ENCODE measurements at regions not wholly inside any gene's neighbourhood (a gene's known extent, or its start where the extent isn't known, plus 50 kb on each side); places are given as distances from the start of the nearest gene placed in this dataset.
"Not testable (repeated sequence)": the region's sequence is repeated elsewhere in the genome, so short reads cannot be mapped to it uniquely, and the experiment has no call there.

DNA sequence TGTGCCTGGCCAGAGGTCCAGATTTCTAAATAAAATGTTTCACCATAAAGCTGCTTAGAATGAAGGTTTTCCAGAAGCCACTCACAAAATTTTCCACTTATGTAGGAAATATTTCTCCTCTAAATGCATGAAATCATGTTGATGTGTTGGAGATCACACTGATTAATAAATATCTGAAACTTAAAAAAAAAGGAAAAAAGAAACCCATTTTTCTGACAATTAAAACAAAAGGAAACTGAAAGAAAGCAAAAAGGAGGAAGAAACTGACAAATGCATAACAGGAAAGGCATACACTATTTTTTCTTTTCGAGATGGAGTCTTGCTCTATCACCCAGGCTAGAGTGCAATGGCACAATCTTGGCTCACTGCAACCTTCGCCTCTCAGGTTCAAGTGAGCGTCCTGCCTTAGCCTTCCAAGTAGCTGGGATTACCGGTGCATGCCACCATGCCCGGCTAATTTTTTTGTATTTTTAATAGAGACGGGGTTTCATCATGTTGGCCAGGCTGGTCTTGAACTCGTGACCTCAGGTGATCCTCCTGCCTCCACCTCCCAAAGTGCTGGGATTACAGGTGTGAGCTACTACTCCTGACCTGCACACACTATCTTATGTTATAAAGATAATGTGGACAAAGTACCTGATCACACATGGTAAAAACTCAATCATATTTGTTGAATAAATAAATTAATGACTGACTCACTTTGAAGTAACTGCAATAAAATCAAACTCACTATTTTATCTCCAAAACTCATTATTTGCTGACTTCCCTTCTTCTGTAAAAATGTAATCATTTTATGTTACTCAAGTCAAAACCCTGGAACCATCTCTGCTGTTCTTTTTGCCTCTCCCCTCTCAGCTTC is 149.8 kb upstream of the NR5A2 start:
- DNase-seq = no peak

DNA sequence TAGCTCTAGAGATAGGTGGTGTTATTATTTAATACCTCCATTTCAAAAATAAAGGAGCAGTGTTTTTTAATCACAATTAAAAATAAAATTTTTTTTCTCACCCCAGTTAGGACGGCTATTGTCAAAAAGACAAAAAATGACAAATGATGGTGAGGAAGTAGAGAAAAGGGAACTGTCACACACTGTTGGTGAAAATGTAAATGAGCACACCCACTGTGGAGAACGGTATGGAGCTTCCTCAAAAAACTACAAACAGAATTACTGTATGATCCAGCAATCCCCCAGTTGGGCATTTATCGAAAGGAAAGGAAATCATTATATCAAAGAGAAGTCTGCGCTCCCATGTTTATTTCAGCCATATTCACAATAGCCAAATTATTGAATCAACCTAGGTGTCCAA is 148.7 kb upstream of the NR5A2 start:
- no peak for DNase-seq

DNA sequence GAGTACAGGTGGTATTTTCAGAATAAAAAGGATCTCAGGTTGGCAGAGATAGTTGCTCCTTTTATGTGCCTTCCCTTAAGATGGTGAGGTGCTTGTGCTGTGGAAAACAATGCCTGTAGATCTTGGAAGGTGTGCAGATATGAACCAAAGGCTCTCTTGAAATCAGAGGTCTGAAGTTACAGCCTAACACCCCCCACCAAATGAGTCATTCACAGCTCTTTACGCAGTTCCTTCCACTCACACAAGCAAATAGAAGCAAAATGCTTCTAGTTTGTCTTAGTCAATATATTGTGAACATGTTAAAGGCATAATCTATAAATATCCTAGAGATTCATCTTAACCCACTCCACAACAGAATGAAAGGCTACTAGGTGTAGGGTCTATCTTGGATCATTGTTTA is 128.9 kb upstream of the NR5A2 start:
- no peak for DNase-seq

DNA sequence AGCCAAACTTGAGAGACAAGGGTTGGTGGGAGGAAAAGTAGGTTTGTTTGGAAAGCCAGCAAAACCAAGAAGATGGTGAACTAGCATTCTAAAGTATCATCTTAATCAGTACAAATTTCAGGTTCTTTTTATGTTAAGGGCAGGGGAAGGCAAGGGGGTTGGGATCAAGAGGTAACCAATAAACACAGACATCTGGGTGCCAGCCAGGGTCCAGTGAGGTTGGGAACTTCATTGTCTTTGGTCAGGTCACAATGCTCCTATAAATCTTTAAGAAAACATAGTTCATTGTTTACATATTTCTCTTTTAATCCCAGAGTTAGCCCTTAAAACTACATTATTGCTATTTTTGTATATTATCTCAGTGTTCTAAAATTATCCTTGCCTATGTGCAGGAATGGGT is 126.2 kb upstream of the NR5A2 start:
- no peak for DNase-seq

DNA sequence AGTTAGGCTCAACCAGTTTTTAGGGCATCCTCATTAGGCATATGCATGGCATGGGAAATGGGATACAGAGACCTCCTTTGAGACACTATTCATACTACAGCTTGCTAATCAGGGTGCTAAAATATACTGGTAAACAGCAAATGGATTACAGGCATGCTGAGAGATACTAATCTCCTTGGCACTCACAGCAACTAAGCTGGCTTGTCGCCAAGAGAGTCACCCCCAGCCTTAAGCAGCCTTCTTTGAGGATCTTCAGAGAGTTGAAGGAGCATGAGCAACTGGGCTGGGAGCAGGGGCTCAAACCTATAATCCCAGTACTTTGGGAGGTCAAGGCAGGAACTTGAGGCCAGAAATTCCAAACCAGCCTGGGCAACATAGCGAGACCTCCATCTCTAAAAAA is 120.1 kb upstream of the NR5A2 start:
- DNase-seq = no peak

DNA sequence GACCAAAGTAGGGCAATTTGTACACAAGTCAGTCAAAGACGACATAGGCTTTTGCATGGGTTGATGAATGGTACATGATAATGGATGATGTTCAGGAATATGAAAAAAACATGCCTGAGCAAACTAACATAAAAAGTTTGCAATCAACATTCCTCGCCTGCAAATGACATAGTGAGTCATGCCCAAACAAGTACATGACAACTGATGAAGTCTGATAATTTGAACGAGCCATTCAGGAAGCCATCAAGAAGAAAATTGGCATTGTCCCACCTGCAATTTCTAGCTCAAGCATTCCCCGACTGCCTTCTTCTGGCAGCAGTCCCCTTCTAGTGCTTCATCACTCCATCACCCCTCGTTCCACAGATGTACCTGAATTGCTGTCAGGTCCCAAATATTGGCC is 118.4 kb upstream of the NR5A2 start:
- DNase-seq = no peak

DNA sequence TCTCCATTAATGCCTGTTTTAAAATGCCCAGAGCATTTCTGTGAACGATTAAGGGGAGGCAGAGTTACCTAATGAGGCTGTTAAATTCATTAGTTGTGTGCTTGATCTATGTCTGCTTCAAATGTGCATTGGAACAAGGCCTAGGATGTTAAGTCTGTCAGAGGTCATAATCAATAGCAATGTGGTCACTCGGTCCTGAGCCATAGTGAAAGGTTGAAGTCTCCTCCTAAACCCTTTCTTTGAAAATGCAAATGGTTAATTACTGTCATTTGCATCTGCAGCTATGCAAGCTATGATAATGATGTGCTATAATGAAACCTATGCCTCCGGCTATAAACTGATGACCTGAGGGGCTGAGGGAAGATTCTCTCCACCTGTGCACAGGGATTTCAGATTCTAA is 114.2 kb upstream of the NR5A2 start:
- no peak for DNase-seq

DNA sequence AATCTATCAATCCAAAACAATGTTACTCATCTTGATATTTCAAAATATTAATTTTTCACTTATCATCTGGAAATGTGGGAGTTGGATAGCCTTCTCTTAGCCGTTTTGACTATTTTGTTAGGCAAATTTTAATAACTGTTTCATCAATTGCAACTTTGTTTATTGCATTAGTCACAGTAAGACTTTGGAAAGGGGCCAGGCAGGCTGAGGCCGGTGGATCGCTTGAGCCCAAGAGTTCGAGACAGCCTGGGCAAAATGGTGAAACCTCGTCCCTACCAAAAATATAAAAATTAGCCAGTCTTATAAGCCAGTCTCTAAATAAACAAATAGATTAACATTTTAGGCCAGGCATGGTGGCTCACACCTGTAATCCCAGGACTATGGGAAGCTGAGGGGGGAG is 113.0 kb upstream of the NR5A2 start:
- no peak for DNase-seq

DNA sequence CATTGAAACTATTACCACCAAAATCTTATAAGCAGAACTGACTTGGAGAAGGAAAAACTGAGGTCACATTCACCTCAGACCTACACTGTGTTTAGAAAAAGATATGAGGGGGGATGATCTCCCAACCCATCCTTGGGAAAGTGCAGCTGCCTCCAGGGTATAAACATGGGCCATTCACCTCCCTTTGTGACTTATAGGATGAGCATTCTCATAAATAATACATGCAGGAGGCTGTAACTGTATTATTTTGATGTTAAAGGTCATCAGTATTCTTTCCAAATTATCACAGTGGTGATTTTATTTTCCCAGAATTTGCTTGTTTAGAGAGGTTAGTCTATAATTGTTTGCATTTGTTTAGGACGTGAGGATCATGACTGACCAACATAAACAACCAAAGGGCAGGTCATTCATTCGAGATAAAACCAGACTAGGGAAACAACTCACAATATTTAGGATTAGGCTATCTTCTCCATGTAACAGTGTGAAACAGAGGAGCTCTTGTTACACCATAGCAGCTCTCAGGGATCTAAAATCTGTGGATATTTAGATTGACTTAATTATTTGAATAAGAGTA is 109.2 kb upstream of the NR5A2 start:
- DNase-seq = no peak

DNA sequence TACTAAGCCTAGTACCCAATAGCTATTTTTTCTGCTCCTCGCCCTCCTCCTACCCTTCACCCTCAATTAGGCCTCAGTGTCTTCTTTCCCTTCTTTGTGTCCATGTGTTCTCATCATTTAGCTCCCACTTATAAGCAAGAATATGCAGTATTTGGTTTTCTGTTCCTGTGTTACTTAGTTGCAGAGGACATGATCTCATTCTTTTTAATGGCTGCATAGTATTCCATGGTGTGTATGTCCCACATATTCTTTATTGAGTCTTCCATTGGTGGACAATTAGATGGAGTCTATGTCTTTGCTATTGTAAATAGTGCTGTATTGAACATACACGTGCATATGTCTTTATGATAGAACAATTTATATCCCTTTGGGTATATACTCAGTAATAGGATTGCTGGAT is 106.9 kb upstream of the NR5A2 start:
- no peak for DNase-seq

DNA sequence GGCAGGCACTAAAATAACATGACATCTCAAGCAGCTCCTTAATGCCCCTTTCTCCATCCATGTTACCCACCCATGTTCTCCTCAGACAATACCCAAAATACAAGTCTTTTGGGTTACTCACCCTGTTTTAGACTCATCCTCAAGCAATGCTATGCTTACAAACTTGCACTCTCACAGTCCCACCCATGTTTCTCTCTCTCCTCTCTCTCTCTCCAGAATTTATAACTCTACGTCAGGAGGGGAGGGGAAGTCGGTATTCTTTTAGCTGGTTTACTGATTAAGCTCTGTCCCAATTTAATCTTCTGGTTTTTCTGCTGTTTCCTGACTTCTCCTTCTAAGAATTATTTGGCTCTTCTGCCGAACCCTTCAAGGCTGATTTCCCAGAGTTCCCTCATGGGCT is 98.0 kb upstream of the NR5A2 start:
- no peak for DNase-seq

DNA sequence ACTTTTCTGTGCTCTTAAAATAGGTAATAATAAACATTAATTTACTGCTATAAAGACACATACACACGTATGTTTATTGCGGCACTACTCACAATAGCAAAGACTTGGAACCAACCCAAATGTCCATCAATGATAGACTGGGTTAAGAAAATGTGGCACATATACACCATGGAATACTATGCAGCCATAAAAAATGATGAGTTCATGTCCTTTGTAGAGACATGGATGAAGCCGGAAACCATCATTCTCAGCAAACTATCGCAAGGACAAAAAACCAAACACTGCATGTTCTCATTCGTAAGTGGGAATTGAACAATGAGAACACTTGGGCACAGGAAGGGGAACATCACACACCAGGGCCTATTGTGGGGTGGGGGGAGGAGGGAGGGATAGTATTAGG is 97.4 kb upstream of the NR5A2 start:
- DNase-seq = not testable (repeated sequence)

DNA sequence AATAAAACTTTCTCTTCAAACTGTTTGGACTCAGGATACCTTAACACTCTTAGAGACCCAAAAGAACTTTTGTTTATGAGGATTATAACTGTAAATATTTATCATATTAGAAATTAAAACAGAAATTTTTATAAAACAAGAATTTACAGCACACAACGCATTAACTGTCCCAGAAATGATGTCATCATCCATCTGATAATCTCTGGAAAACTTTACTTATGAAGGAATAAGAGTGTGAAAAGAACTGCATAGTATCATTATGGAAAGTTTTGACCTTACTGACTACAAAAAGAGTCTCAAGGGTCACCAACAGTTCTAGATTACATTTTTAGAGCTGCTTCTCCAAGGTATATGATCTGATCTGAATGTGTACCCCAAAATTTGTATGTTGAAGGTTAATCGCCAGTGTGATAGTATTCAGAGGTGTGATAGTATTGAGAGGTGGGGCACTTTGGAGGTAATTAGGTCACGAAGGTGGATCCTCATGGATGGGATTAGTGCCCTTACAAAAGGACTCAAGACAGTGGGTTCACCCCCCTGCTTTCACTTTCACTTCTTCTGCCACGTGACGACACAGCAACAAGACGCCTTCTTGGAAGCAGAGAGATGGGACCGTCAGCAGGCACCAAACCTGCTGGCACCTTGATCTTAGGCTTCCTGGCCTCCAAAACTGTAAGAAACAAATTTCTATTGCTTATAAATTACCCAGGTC is 95.7 kb upstream of the NR5A2 start:
- DNase-seq = no peak

DNA sequence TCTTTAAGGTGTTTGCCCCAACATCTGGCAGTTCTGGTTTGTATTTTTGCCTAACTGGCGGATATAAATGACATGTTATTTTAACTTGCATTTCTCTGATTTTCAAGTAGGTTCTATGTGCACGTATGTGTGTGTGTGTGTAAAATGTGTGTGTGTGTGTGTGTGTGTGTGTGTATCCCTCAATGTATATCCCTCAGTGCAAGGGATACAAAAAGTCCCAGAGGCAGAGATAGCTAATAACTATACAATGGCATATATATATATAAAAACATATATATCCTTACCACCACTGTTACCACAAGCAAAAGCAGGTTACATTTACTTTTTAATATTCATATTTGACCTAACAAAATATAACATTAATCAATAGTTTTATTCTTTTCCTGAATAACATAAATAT is 95.0 kb upstream of the NR5A2 start:
- no peak for DNase-seq

DNA sequence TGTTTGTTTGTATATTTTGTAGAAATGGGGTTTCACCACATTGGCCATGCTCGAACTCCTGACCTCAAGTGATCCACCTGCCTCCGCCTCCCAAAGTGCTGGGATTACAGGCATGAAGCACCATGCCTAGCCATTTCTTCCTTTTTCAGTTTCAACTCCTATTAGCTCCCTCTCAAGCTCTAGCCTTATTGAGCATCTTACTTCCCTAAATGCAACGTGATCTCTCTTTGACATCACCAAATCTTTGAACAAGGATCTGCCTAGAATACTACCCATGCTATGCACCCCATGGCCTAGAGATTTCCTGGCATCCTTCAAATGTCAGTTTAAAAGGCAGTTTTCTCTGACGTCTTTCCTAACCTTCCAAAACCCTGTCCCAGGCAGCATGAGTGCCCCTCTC is 91.1 kb upstream of the NR5A2 start:
- no peak for DNase-seq

DNA sequence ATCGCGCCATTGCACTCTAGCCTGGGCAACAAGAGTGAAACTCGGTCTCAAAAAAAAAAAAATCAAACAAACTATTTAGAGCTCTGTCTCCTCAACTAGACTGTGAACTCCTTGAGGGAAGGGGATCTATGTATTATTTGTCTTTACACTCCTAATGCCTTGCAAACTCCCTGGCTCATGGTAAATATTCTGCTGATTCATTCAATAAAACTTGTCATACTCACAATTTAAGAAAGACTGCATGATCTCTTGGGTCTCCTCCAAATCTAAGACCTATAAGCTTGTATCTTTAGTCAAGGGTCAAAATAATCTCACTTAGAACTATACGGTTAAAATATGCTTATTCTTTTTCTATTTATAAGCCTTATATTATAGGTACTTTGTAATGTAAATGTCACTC is 90.3 kb upstream of the NR5A2 start:
- DNase-seq = no peak

DNA sequence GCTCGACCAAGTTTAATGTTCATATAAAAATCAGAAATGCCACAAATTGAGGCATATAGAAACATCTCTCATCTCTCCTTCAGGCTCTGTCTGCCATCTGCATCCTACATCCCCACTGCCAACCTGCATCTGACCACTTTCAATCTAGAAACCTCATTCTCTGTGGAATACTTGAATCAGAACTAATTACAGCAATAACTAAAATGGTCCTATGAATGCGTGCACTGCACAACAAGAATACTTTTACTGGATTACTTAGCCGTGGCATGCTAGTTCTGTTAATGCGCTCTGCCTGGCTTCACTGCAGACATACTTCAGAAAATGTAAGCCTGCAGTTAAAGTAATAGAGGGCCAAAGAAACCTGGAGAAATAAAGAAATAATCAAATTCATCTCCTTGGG is 89.8 kb upstream of the NR5A2 start:
- DNase-seq = no peak

DNA sequence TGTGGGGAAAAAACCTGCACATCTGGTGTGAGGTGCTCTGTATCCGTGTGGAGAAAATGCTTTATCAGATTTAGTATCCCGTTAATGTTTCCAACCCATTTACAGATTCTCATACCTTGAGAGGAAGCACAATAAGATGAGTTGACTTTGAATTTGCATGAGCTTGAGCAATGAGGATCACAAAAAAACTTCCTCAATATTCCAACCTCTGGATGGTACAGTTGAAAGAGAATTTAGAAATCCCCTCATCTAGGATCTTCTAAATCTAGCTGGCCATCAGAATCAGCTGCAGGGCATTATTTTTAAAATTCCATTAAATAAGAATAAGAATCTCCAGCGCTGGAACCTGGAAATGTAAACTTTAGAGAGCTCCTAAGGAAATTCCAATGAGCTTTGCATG is 82.5 kb upstream of the NR5A2 start:
- DNase-seq = no peak

DNA sequence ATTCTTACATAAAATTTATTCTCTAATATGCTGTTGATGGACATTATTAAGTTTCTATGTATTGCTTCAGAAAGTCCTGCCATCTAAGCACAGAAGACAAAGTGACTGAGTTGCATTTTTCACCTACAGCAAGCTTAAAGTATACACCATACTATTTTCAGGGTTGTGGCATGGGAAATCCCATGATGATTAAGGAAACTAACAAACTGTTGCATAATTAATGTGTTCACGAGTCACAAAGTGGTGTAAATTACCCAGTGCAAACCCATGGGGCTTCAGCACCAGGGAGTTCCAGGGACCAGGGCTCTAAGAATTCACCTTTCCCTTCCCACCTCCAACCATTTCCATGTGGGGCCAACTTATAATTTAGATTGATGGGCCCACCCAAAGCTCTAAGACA is 81.9 kb upstream of the NR5A2 start:
- no peak for DNase-seq

DNA sequence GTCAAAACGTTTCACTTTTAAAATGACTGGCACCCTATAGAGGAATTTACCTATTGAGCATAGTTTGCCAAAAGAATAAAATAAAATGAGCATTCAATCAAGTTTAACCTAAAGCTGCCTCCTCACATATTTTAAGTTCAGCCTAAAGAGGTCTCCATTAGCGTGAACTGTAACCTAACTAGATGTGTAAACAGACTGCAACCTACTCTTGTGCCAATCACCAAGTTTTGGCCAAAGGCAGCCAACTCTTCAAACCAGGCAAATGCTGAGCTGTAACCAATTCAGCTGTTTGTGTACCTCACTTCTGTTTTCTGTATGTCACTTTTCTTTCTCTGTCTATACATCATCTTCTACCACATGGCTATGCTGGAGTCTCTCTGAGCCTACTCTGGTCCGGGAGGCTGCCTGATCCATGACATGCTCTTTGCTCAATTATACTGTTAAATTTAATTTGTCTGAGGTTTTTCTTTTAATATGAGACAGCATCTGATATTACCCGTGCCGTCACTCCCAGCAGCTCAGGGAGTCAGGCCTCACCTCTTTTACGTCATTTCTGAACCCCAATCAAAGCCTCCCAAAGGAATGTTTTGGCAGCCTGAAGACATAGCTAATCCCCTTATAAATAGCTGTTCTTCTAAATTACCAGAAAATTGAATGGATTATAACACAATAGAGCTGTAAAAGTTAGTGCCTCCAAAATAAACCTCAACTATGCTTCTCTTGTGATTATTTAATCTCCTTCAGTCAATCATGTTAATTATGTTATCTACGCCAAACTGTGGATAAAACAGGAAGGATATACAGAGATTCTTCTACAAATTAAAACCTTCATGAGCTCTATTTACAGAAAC is 81.0 kb upstream of the NR5A2 start:
- no peak for DNase-seq

DNA sequence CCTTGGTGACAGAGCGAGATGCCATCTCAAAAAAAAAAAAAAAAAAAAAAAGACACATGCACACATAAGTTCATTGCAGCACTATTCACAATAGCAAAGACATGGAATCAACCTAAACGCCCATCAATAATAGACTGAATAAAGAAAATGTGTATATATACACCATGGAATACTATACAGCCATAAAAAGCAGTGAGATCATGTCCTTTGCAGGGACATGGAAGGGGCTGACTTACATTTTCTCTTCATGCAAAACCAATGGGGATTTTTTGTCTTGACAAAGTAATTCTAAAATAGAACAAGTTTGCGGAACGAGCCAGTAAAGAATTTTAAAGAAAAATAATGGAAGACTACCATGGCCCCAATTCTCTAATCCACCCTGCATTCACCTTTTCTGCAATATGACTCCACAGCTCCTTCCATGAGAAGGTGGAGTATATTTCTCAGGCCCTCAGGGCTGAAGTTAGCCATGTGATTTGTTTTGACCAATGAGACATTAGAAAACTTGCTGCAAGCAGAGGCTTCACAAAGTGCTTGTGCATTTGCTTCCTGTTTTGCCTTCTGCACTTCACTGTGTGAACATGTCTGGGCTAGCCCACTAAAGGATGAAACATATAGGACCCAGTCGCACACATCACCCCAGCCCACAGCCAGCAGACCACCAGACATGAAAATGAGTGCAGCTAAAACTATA is 78.8 kb upstream of the NR5A2 start:
- DNase-seq = no peak

DNA sequence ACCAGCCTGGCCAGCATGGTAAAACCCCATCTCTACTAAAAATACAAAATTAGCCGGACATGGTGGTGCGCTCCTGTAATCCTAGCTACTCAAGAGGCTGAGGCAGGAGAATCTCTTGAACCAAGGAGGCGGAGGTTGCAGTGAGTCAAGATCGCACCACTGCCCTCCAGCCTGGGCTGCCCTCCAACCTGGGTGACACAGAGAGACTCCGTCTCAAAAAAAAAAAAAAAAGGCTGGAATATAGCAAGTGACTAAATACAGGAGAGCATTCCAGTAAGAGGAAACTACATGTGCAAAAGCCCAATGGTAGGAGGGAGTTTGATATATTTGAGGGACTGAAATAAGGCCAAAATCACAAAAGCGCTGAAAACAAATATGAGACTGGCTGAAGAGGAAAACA is 76.5 kb upstream of the NR5A2 start:
- not testable (repeated sequence) for DNase-seq

DNA sequence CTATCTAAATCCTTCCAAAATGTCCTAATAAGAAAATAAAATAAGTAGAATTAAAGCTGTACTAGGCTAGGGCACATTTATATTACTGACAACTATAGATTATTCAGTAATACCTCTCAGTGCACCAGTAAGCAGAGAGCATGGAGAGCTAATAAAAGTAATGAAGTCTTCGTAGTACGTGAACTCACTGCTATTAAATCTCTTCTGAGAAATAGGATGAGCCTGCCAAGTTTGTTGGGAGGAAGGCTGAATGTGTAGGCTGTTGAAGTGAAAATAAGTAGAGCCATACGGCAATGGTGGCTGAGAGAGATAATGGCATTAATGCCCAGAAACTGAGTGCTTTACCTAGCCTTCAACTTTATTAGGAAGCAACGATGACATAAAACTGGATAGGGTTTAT is 73.9 kb upstream of the NR5A2 start:
- no peak for DNase-seq

Measured in activated CD4-positive, CD25-positive, alpha-beta regulatory T cell (primary cell).